ENCODE measurements at regions not wholly inside any gene's neighbourhood (a gene's known extent, or its start where the extent isn't known, plus 50 kb on each side); places are given as distances from the start of the nearest gene placed in this dataset.
"Not testable (repeated sequence)": the region's sequence is repeated elsewhere in the genome, so short reads cannot be mapped to it uniquely, and the experiment has no call there.

DNA sequence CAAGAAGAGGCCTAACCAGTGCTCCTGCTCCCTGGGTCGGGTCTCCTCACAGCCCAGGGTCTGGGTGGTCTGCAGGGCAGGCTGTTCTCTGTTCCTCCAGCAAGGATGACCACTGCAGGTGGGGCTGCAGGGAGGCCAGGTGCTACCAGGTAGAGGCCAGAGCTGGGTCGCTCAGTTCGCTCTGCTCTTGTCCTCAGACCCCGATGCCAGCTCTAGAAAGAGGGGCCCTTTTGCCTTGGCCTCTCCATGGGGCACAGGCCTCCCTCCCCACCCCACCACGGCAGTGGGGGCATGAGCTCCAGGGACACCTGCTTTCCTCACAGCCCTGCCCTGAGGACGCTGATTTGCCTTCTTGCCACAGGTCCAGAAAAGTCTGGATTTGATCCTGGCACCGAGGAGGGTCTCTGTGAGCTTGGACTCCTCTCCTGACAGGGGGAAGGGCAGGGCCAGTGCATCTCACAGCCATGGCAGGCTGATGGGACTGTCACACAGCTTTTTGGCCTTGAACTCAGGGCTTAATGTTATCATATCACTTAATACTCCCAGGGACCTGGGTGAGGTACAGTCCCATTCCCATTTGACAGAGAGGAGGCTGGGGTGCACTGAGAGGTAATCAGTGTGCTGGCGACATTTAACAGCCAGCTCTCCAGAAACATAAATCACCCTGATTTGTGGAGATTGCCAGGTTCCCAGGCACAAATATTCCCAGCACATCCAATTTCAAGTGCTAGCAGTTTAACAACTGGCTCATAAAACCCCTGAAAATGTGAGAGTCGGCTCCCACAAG, 273.0 kb upstream of the SFSWAP start:
- peaks cover 10% of the 10 kb centered on the region; the same call in 1 of the 2 replicates for H3K27me3 ChIP-seq (ENCODE audit: insufficient read depth, low read length)
- H3K27ac ChIP-seq (ENCODE audit: low read length) = no peak overlapping the region
- H3K4me3 ChIP-seq (ENCODE audit: low read length) = no peak overlapping the region
- H3K4me1 ChIP-seq (ENCODE audit: insufficient read depth, low read length) = peaks cover 2% of the 10 kb centered on the region; the same call in 1 of the 2 replicates
- H3K9me3 ChIP-seq (ENCODE audit: insufficient read depth, low read depth, low read length) = no peaks in the 10 kb centered on the region
- H3K9ac ChIP-seq (ENCODE audit: low read depth, low read length) = no peak overlapping the region
- no peaks in the 10 kb centered on the region for H3K36me3 ChIP-seq (ENCODE audit: insufficient read depth, low read depth, low read length)

GRCh38 chr12:131438493-131438835, 272.4 kb upstream of the SFSWAP start:
- H3K9ac ChIP-seq (ENCODE audit: low read depth, low read length) = not testable (repeated sequence)

GRCh38 chr12:131438881-131439280, 272.0 kb upstream of the SFSWAP start:
- H3K27ac ChIP-seq (ENCODE audit: low read length) = no peak overlapping the region
- H3K27me3 ChIP-seq (ENCODE audit: insufficient read depth, low read length) = peaks cover 10% of the 10 kb centered on the region; the same call in 1 of the 2 replicates
- H3K4me1 ChIP-seq (ENCODE audit: insufficient read depth, low read length) = peaks cover 2% of the 10 kb centered on the region; the same call in 1 of the 2 replicates
- H3K9ac ChIP-seq (ENCODE audit: low read depth, low read length) = no peak overlapping the region
- no peak overlapping the region for H3K4me3 ChIP-seq (ENCODE audit: low read length)
- no peaks in the 10 kb centered on the region for H3K36me3 ChIP-seq (ENCODE audit: insufficient read depth, low read depth, low read length)
- H3K9me3 ChIP-seq (ENCODE audit: insufficient read depth, low read depth, low read length) = no peaks in the 10 kb centered on the region

More at GRCh38 chr12:131438493-131438835, 272.4 kb upstream of the SFSWAP start:
- H3K27me3 ChIP-seq (ENCODE audit: insufficient read depth, low read length); H3K9me3 ChIP-seq (ENCODE audit: insufficient read depth, low read depth, low read length); H3K4me1 ChIP-seq (ENCODE audit: insufficient read depth, low read length); H3K4me3 ChIP-seq (ENCODE audit: low read length); H3K27ac ChIP-seq (ENCODE audit: low read length); H3K36me3 ChIP-seq (ENCODE audit: insufficient read depth, low read depth, low read length): not testable (repeated sequence)

DNA sequence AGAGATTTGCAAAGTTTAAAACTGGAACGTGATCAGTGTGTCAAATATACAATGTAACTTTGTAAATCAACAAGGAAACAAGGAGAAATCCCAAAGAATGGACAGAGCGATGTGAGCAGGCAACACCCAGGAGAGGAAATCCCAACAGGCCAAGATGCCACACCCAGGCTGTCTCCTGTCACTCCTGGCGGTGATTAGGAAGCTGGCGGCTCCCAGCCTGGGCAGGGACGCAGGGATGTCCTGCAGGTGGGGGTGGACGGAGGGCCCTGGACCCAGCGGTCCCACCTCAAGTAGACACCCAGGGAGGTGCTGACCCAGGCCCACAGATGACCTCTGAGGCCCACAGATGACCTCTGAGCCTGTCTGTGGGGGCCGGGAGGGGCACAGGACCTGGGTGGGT, 271.1 kb upstream of the SFSWAP start:
- H3K4me3 ChIP-seq (ENCODE audit: low read length); H3K36me3 ChIP-seq (ENCODE audit: insufficient read depth, low read depth, low read length); H3K9me3 ChIP-seq (ENCODE audit: insufficient read depth, low read depth, low read length); H3K27ac ChIP-seq (ENCODE audit: low read length); H3K27me3 ChIP-seq (ENCODE audit: insufficient read depth, low read length); H3K4me1 ChIP-seq (ENCODE audit: insufficient read depth, low read length); H3K9ac ChIP-seq (ENCODE audit: low read depth, low read length): not testable (repeated sequence)

DNA sequence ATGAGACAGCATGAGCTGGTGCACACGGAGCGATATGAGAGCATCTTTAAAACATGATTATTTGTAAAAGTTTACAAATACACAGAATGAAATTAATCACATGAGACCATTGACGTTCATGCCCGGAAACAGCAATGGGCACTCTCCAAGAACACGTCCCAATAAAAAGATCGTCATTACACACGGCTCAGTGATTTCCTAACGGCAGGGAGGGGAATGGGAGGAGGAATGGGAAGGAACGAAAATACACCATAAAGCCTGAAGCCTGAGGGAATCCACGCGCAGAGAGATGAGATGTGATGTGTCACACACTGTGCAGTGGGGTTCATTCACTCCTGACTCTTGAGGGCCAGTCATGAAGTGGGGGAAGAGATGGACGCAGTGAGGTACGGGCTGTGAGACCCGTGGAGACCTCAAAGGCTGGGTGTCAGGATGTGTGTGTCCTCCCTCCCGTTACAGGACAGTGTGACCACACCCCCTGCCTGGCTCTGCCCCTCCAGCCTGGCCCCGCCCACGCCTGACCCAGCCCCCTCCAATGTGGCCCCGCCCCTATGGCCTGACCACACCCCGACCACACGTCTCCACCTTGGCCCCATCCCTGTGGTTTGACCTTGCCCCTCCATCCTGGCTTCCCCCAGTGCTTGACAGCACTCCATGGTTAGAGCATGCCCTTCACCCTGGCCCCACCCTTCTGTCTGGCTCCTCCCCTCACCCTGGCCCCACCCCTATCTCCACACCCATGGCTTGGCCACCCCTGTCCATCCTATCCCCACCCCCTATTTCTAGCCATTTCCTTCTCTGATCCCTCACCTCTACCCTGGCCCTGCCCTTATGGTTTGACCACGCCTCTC, 270.5 kb upstream of the SFSWAP start:
- not testable (repeated sequence) for H3K4me3 ChIP-seq (ENCODE audit: low read length); H3K27me3 ChIP-seq (ENCODE audit: insufficient read depth, low read length); H3K27ac ChIP-seq (ENCODE audit: low read length); H3K36me3 ChIP-seq (ENCODE audit: insufficient read depth, low read depth, low read length); H3K4me1 ChIP-seq (ENCODE audit: insufficient read depth, low read length); H3K9me3 ChIP-seq (ENCODE audit: insufficient read depth, low read depth, low read length); H3K9ac ChIP-seq (ENCODE audit: low read depth, low read length)

GRCh38 chr12:131441060-131441396, 269.9 kb upstream of the SFSWAP start:
- H3K9me3 ChIP-seq (ENCODE audit: insufficient read depth, low read depth, low read length) = no peaks in the 10 kb centered on the region
- no peaks in the 10 kb centered on the region for H3K36me3 ChIP-seq (ENCODE audit: insufficient read depth, low read depth, low read length)
- H3K9ac ChIP-seq (ENCODE audit: low read depth, low read length) = no peak overlapping the region
- no peak overlapping the region for H3K4me3 ChIP-seq (ENCODE audit: low read length)
- peaks cover 2% of the 10 kb centered on the region; the same call in 1 of the 2 replicates for H3K4me1 ChIP-seq (ENCODE audit: insufficient read depth, low read length)
- H3K27me3 ChIP-seq (ENCODE audit: insufficient read depth, low read length) = no peaks in the 10 kb centered on the region
- H3K27ac ChIP-seq (ENCODE audit: low read length) = no peak overlapping the region

DNA sequence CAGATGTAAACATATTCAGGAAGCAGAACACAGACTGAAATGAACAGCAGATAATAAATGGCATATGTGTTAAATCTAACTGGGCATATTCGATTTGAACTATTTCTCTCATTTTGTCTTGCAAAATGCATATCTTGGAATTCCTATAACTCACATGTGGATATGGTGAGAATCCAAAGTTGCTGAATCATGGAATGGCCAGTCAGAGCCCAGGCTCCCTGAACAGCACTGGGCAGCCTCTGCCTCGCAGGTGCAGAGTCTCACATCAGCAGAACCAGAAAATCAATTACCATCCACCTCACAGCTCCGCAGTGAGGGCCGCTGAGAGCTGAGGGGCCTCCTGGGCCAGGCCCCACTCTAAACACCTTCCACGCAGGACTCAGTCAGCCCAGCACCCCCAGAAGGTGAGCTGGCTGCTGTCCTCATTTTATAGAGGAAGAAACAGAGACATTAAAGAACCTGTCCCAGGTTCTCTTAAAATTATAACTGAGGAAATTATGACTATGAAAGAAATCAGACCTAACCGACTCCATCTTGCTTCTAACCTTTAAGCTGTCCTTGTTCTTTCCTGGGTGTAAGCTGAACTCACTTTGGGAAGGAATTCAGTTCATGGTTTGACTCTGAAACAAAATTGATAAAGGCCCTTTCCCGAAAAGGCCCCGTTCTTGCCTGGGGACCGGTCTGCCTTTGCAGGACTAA, 269.1 kb upstream of the SFSWAP start:
- no peak overlapping the region for H3K27ac ChIP-seq (ENCODE audit: low read length)
- no peak overlapping the region for H3K4me3 ChIP-seq (ENCODE audit: low read length)
- no peaks in the 10 kb centered on the region for H3K36me3 ChIP-seq (ENCODE audit: insufficient read depth, low read depth, low read length)
- no peaks in the 10 kb centered on the region for H3K27me3 ChIP-seq (ENCODE audit: insufficient read depth, low read length)
- H3K4me1 ChIP-seq (ENCODE audit: insufficient read depth, low read length) = peaks cover 2% of the 10 kb centered on the region; the same call in 1 of the 2 replicates
- H3K9ac ChIP-seq (ENCODE audit: low read depth, low read length) = no peak overlapping the region
- H3K9me3 ChIP-seq (ENCODE audit: insufficient read depth, low read depth, low read length) = no peaks in the 10 kb centered on the region

GRCh38 chr12:131442337-131442918, 268.5 kb upstream of the SFSWAP start:
- H3K27me3 ChIP-seq (ENCODE audit: insufficient read depth, low read length) = no peaks in the 10 kb centered on the region
- no peak overlapping the region for H3K4me3 ChIP-seq (ENCODE audit: low read length)
- no peaks in the 10 kb centered on the region for H3K36me3 ChIP-seq (ENCODE audit: insufficient read depth, low read depth, low read length)
- no peaks in the 10 kb centered on the region for H3K4me1 ChIP-seq (ENCODE audit: insufficient read depth, low read length)
- H3K9ac ChIP-seq (ENCODE audit: low read depth, low read length) = no peak overlapping the region
- no peak overlapping the region for H3K27ac ChIP-seq (ENCODE audit: low read length)
- H3K9me3 ChIP-seq (ENCODE audit: insufficient read depth, low read depth, low read length) = no peaks in the 10 kb centered on the region

GRCh38 chr12:131443019-131444000, 267.6 kb upstream of the SFSWAP start:
- Histone ChIP-seq H3K4me1 (ENCODE audit: insufficient read depth, low read length) (no peaks in the 10 kb centered on the region), H3K27ac (ENCODE audit: low read length) (no peak overlapping the region), H3K9ac (ENCODE audit: low read depth, low read length) (no peak overlapping the region), H3K27me3 (ENCODE audit: insufficient read depth, low read length) (no peaks in the 10 kb centered on the region), H3K36me3 (ENCODE audit: insufficient read depth, low read depth, low read length) (no peaks in the 10 kb centered on the region), H3K9me3 (ENCODE audit: insufficient read depth, low read depth, low read length) (no peaks in the 10 kb centered on the region), H3K4me3 (ENCODE audit: low read length) (no peak overlapping the region)

- no peaks in the 10 kb centered on the region for H3K9me3 ChIP-seq (ENCODE audit: insufficient read depth, low read depth, low read length)
- H3K4me3 ChIP-seq (ENCODE audit: low read length) = no peak overlapping the region
- H3K27me3 ChIP-seq (ENCODE audit: insufficient read depth, low read length) = no peaks in the 10 kb centered on the region
- no peaks in the 10 kb centered on the region for H3K4me1 ChIP-seq (ENCODE audit: insufficient read depth, low read length)
- H3K9ac ChIP-seq (ENCODE audit: low read depth, low read length) = no peak overlapping the region
- no peaks in the 10 kb centered on the region for H3K36me3 ChIP-seq (ENCODE audit: insufficient read depth, low read depth, low read length)
- H3K27ac ChIP-seq (ENCODE audit: low read length) = no peak overlapping the region
Observed at GRCh38 chr12:131444220-131445164, 266.4 kb upstream of the SFSWAP start.

Measured in iPS-20b (cell line).